Femur (tissue), 1 donor: ENCODE measurements at regions not wholly inside any gene's neighbourhood (a gene's known extent, or its start where the extent isn't known, plus 50 kb on each side); places are given as distances from the start of the nearest gene placed in this dataset.

Source experiments
- DNase-seq: peaks from one replicate; pipeline ENCODE4 v3.0.0-alpha.2; 2017

DNA sequence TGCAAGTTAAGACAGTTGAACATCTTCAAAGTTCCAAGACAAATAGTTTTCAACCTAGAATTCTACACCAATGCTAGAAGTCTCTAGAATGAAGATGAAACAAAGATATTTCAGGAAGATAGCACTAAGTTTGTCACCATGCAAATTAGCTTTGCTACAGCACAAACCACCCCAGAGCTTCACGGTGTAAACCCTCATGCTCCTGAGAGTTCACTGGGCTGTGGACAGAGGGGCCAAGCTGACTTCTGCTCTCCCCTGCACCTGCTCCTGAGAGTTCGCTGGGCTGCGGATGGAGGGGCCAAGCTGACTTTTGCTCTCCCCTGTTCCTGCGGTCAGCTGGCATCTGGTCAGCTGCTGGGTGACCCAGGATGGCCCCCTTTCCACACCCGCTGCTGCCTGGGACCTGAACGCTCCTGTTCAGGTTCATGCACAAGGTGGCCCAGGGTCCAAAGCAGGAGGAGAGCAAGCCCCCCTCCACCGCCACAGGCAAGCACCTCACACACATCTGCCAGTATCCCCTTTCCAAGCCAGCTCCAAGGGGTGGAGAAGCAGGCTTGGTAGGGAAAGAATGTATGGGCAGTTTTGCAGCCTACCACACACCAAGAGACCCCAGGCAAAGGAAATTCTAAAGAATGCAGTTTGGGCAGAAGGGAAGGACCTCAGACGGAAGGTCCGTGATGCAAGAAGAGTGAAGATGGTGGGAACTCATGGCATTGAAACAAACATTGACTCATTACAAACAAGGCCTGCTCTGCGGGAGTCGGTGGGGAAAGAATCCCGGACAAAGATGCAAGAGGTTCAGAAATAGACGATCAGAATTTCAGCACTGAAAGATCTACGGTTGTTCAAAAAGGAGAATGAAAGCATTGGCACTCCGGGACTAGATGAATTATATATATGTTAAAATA is 137.8 kb upstream of the PPP2R2D start:
- DNase-seq: no peak

- no peak for DNase-seq
These were observed 135.9 kb upstream of the PPP2R2D start for GRCh38 chr10:131764929-131765328.

- no peak for DNase-seq
These were observed 134.7 kb upstream of the PPP2R2D start for GRCh38 chr10:131766096-131766495.

GRCh38 chr10:131767716-131768115 is 133.1 kb upstream of the PPP2R2D start:
- DNase-seq: no peak

DNA sequence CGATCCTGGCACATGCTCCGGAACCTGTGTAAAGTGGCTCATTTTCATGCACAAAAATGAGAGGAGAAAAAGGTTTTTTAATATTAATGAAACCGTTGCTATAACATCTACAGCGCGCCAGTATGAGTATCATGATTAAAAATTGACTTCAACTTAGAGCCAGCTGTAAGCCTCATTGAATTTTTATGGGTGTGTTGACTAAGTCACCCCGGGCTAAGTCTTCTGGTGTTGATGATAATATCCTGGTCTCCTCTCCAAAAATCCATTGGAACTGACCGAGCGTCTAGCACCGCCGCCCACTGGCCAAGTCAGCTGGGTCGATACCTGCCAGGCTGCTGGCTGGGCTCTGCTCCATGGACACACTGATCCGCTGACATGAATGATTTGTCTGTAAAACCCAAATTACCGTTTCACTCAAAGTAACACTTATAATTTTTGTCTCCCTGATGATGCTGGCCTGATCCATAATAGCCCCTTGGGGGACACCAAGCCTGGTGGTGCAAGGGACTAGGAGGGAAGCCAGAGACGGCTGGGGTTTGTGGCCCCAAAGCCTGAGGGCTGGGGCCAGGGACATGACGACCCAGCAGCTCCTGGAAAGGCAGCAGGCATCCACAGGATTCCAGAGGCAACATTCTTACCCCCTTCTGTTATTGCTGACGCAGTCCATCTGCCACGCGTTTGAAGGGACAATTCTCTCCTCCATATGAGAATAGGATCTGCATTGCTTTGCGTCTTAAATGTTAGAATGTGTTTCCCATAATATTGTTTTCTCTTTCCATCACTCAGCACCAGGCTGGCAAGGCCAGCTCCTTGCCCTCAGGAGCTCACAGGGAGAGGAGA is 131.0 kb upstream of the PPP2R2D start:
- no peak for DNase-seq

- DNase-seq: no peak
These were observed 129.7 kb upstream of the PPP2R2D start for GRCh38 chr10:131770946-131771633.

DNA sequence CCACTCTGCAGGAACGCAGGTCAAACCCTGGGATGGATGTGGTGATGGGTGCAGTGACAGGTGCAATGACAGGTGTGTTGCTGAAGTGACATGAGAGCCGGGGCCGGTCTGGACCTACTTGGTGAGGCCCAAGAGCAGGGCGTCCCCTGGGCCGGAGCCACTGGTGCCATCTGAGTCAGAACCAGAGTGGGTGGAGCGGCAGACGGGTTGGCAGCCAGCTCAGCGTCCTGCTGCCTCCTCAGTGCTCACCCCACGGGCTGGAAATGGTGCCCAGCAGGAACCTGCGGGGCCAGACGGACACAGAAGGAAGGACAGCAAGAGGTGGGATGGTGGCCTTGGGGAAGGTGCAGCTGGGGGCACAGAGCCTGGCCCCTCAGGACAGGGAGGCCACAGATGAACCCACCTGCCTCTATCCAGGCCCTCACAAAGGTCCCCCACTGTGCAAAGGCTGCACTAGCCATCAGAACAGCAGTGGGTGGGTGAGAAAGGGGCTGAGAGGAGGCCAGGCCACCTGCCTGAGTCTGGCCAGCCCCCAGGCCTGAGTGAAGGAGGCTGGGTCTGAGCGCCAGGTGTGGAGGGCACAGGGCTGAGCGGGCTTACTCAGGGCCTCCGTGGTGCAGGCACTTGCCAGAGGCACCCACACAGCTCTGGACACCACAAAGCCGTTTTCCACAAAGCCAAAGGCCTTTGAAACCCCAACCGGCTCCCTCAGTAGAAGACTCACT is 129.0 kb upstream of the PPP2R2D start:
- DNase-seq: no peak

DNA sequence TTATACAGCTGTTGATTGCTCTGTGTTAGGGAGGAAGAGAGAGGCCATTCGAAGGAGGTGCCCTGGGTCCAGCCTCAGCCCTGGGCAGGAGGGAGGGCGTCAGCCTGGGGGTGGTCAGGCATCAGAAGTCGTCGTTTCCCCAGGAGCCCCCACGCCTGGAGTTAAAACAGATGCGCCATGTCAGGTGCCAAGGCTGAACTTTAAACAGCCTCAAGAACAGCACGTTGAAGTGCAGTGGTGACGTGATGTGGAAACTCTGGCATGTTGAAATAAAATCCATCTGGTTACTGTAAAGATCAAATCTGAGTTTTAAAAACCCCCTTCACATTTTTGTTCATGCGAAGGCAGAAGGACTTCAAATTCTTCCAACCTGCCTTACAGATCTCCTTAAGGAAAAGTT is 128.4 kb upstream of the PPP2R2D start:
- DNase-seq: peak; percentile 30

GRCh38 chr10:131773370-131774343 is 127.2 kb upstream of the PPP2R2D start:
- DNase-seq: no peak

GRCh38 chr10:131774681-131775085 is 126.1 kb upstream of the PPP2R2D start:
- no peak for DNase-seq

DNA sequence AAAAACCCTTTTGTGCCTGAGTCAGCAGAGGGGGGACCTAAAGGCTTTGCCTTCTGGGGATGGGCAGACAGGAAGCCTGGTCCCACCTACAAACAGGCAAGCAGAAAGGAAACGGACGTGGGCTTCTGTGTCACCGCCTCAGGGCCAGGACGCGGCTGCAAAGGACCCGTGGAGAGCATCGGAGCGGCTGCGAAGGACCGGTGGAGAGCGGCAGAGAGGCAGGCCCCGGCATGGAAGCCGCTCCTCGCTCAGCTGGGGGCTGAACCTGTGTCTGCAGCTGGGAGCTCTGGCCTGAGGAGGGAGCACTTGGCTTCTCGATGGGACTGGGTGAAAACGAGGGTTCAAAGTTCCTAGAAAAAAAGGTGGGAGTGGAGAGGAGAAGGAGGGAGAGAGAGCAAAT is 125.4 kb upstream of the PPP2R2D start:
- DNase-seq: no peak

DNA sequence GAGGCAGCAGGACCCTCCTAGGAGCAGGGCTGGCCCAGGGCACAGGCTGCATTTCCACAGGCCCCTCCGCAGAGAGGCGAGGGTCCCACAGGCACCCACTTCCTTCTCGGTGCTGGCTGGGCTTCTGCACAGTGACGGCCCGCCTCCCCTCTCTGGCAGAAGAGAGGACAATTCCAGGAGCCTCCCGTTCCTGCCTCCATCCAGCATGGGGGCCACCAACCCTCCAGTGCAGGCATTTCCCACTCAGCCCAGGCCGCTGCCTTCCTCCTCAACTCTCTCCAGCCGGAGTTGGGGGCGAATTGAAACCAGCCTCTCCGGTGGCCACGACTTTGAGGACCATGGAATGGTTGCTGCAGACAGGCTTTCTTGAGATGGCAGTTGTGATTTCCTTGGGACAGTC is 125.0 kb upstream of the PPP2R2D start:
- no peak for DNase-seq

DNA sequence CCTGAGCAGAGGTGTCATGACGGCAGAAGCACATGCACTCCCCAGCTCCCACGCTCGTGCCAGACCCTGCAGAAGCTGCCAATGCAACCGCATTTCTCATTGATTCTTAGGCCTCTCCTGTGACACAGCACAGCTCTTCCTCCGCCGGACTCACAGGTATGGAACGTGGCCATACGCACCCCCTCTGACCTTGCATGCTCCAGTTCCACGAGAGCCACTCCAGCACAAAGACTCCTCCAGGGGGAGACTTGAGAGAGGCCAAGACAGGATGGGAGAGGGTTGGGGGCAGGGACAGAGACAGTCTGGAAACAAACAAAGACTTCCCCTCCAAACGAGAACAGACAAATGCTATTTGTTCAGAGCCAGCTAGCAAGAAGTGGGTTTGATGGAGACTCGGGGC is 124.3 kb upstream of the PPP2R2D start:
- DNase-seq: no peak

- DNase-seq: no peak
These were observed 123.6 kb upstream of the PPP2R2D start for GRCh38 chr10:131777162-131777561.

DNA sequence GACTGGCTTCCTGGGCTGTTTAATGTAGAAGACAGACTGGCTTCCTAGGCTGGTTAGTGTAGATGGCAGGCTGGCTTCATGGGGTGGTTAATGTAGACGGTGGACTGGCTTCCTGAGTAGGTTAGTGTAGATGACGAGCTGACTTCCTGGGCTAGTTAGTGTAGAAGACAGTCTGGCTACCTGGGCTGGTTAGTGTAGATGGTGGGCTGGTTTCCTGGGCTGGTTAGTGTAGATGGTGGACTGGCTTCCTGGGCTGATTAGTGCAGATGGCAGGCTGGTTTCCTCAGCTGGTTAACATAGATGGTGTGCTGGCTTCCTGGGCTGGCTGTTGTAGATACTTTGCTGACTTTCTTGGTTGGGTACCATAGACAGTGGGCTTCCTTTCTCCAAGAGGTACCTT is 122.9 kb upstream of the PPP2R2D start:
- DNase-seq: no peak

GRCh38 chr10:131778385-131778784 is 122.4 kb upstream of the PPP2R2D start:
- DNase-seq: no peak

- no peak for DNase-seq
These were observed 122.0 kb upstream of the PPP2R2D start for GRCh38 chr10:131778842-131779241.

DNA sequence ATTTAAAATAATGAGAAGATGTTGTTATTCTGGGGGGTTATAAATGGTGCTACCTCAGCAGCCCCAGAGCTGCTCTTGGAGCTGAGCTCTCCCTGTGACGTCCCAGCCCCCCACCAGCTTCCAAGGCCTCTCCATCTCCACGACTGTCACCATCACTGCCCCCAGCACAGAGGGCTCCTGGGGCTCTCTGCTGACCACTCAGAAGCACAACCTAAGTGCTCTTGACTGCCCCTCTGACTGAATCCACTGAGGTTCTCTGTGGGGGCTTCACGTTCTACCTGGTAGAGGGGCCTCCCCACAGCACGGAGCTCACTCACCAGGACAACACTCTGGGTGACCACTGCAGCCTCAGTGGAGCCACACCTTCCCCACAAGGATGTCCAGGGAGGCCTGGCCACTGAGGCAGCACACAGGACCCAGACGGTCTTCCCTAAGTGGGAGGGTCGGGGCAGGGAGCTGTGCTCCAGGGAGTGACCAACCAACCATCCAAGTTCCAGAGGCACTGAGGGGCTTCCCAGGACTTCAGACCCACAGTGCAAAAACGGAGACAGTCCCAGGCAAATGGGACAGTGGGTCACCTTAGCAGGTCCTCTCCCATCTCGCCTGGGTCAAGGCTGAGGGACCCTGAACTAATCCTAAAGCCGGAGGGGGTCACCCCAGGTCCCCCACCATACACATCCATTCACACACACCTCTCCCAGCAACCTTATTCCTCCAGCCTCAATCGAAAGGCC is 121.0 kb upstream of the PPP2R2D start:
- DNase-seq: no peak

DNA sequence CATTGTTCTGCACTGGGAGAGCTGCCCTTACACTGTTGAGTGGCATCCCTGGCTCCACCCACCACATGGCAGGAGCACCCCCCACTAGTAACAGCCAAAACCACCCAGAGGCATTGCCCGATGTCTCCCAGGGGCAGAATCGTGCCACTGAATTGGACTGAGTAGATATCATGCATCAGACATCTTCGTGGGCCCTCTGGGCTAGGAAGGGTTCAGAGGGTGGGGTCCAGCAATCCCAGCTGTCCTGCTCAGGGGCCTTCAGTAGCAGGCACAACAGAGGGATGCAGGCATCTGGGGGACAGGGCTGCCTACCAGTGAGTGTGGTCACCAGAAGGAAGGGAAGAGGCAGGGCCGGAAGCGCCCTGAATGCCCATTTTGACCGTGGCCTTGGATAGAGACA is 119.7 kb upstream of the PPP2R2D start:
- no peak for DNase-seq

DNA sequence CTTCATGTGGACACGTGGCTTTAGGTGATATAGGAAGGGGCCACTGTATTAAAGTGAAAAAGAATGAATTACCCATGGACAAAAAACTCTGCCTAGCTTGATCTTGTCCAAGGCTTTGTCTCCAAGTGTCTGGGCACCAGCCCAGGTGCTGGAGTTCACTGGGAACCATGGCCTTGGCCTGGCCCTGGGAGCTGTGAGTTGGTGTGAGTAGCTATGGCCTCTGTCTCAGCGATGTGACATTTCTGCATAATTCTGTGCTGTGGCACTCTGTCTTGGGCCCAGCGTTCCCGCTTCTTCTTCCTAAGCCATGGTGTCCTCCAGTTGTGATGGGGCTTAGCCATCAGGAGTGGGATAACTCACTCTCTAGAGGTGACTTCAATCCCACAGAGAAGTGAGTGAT is 119.0 kb upstream of the PPP2R2D start:
- no peak for DNase-seq
